Mammary epithelial cell (primary cell): ENCODE measurements at regions not wholly inside any gene's neighbourhood (a gene's known extent, or its start where the extent isn't known, plus 50 kb on each side); places are given as distances from the start of the nearest gene placed in this dataset.

ENCODE experiments used
- EZH2 ChIP-seq: IDR thresholded peaks from 2 replicates; pipeline ENCODE4 v1.6.1; 2012; ENCODE audit warnings: low read length, inconsistent platforms, borderline replicate concordance
- TF ChIP-seq, protein P1 (sequence below), 2 donors: IDR thresholded peaks in 1 of 2; conservative IDR thresholded peaks in 1 of 2; 2 replicates each; pipeline ENCODE4 v1.5.1; 2011 to 2012; ENCODE audit warnings: inconsistent platforms in 2 of 2, low read length in 2 of 2, mild to moderate bottlenecking in 2 of 2, control low read depth in 1 of 2, low read depth in 1 of 2; ENCODE audit not compliant: insufficient read depth in 1 of 2; ENCODE audit errors: extremely low read depth in 1 of 2

DNA sequence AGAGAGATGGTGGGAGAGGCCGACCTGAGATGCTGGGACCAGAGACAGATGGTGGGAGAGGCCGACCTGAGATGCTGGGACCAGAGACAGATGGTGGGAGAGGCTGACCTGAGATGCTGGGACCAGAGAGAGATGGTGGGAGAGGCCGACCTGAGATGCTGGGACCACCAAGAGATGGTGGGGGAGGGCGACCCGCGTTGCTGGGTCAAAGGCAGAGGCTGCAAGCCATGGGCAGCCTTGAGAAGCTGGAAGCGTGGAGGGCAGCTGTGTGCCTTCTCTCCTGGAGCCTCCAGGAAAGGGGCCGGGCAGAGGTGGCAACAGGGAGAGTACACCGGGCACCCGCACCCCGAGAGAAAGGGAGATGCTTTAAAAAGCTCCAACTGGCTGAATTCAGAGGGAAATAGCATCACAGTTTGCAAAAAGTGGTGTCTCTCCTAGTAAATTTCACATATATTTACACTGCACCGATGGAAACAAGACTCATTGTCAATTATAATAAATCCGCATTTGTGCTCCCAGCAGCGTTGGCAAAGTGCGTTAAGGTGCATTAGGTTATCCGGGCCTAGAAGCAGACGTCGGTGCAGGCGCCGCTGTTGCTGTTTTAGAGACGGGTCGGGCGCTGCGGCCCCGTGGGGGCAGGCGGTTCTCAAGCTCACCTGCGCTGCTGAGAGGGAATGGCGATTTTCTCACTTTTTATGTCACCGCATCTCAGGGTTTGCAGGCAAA is 132.4 kb downstream of the DLL1 start:
- TF ChIP-seq, protein P1, sequence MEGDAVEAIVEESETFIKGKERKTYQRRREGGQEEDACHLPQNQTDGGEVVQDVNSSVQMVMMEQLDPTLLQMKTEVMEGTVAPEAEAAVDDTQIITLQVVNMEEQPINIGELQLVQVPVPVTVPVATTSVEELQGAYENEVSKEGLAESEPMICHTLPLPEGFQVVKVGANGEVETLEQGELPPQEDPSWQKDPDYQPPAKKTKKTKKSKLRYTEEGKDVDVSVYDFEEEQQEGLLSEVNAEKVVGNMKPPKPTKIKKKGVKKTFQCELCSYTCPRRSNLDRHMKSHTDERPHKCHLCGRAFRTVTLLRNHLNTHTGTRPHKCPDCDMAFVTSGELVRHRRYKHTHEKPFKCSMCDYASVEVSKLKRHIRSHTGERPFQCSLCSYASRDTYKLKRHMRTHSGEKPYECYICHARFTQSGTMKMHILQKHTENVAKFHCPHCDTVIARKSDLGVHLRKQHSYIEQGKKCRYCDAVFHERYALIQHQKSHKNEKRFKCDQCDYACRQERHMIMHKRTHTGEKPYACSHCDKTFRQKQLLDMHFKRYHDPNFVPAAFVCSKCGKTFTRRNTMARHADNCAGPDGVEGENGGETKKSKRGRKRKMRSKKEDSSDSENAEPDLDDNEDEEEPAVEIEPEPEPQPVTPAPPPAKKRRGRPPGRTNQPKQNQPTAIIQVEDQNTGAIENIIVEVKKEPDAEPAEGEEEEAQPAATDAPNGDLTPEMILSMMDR (conservative IDR thresholded peaks at IDR 0.05 in 1 of 2, IDR thresholded peaks at IDR 0.05 in 1 of 2; ENCODE audit: extremely low read depth in 1 of 2, insufficient read depth in 1 of 2, low read depth in 1 of 2, low read length in 2 of 2) = no peak
- no peak for TF ChIP-seq EZH2
